Stimulated activated CD4-positive, alpha-beta T cell treated with anti-CD3 and anti-CD28 coated beads, Interleukin-15, amount 100 ng/mL, for 24 hours (primary cell): ENCODE measurements at regions not wholly inside any gene's neighbourhood (a gene's known extent, or its start where the extent isn't known, plus 50 kb on each side); places are given as distances from the start of the nearest gene placed in this dataset.
"Not testable (repeated sequence)": the region's sequence is repeated elsewhere in the genome, so short reads cannot be mapped to it uniquely, and the experiment has no call there.

Experiments
- DNase-seq: peaks from one replicate; pipeline ENCODE4 v3.0.0-alpha.2; 2020

DNA sequence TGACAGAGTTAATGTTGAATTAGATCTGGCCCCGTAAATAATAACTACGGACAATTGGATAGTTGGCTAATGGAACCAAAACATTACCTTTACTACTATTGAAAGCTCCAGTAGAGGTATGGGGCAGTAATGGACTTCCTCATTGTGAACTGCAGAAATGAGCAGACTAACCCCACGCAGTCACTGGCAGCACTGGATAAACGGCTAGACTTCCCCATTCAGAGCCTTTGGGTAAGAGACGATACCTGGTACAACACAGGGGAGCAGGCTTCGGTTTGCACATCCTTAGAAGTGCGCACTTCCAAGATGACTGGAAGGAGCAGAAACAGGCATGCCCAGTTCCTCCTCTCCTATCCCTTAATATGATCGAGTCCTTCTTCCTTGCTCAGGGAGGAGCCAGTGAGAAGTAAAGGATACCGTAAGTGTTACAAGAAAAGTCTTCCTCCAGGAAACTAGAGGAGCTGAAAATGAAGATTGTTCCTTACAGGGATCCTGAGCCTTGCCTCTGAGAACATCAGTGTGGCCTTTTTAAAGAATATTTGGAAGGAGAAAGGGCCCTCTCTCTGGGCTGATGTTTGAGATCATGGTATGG, 100.5 kb upstream of the NECTIN3 start:
- DNase-seq = no peak

- no peak for DNase-seq
Observed at GRCh38 chr3:110973263-110973895, 98.2 kb upstream of the NECTIN3 start.

- DNase-seq = no peak
Observed at GRCh38 chr3:110974902-110975301, 96.7 kb upstream of the NECTIN3 start.

DNA sequence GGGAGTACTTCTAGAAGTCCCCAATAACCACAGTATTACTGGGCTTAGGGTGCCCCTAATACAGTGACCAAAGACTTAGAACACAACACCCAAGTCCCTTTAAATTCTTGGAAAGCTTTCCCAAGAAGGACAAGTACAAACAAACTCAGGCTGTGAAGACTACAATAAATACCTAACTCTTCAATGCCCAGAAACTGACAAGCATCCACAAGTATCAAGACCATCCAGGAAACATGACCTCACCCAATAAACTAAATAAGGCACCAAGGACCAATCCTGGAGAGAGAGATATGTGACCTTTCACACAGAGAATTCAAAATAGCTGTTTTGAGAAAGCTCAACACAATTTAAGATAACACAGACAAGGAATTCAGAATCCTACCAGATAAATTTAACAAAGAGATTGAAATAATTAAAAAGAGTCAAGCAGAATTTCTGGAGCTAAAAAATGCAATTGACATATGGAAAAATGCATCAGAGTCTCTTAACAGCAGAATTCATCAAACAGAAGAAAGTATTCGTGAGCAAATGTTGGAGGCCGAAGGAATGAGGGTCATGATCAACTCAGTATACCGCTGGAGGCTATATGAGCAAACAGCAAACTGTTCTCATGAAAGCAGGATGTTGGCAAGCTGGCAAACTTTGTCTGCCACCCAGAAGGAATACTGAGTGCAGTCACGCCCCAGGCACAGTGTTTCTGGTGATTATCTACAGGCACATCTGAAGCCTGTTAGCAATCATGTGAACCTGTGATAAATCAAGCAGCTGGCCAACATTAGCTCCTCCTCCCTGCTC, 87.0 kb upstream of the NECTIN3 start:
- no peak for DNase-seq

- DNase-seq = no peak
Observed at GRCh38 chr3:110989446-110989845, 82.2 kb upstream of the NECTIN3 start.

DNA sequence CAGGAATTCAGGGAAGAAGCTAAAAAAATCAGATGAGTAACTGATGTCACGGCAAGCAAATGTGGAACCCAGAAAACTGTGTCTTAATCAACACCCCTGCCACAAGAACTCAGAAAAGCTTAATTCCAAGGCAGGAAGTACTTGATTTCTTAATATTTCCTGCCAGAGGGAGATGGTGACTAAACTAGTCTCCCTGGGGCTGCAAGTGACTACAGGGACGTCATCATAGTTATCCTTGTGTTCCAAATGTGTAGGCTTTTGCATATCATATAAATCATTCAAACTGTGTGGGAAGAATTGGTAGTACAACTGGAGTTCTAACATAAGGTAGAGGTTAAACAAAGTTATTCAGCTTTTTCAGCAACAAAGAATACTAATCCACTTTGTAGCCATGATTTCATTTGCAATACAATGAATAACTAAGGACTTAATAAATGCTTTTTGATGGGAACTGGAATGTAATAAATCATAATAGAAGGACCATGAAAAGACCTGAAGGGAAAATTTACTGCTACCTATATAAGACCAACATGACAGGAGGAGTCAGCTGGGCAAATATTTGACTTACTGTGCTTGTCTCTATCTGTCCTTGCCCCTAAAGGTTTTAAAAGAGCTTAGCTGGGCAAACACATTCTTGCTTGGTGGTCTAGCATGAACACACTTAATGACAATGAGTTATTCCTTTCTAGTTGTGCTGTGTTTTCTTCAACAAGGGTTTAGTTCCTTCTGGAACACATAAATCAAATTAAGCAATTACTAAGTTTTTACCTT, 76.0 kb upstream of the NECTIN3 start:
- no peak for DNase-seq

GRCh38 chr3:110998766-110999165, 72.8 kb upstream of the NECTIN3 start:
- not testable (repeated sequence) for DNase-seq

- DNase-seq = not testable (repeated sequence)
Observed at GRCh38 chr3:111006485-111006884, 65.1 kb upstream of the NECTIN3 start.

GRCh38 chr3:111012388-111013248, 59.0 kb upstream of the NECTIN3 start:
- DNase-seq = peak; percentile 6
